Peyer's patch (tissue), 4 donors: ENCODE measurements at regions not wholly inside any gene's neighbourhood (a gene's known extent, or its start where the extent isn't known, plus 50 kb on each side); places are given as distances from the start of the nearest gene placed in this dataset.

ENCODE experiments used
- DNase-seq, 3 donors: peaks; one replicate each; pipeline ENCODE4 v3.0.0-alpha.2; 2017 to 2019
- H3K27ac ChIP-seq, 4 donors: fragments of 200-600 bp; sonication (generic); one replicate each; pipeline ENCODE4 v1.5.1; 2016 to 2019
- H3K27me3 ChIP-seq, 2 donors: fragments of 200-600 bp; sonication (generic); one replicate each; pipeline ENCODE4 v1.5.1; 2019
- H3K36me3 ChIP-seq, 3 donors: fragments of 200-600 bp; sonication (generic); one replicate each; pipeline ENCODE4 v1.5.1; 2016 to 2019
- H3K4me1 ChIP-seq, 4 donors: fragments of 200-600 bp; sonication (generic); one replicate each; pipeline ENCODE4 v1.5.1; 2016 to 2019
- H3K4me3 ChIP-seq, 4 donors: fragments of 200-600 bp; sonication (generic); 1 replicate in 3 of 4; 2 replicates in 1 of 4; pipeline ENCODE4 v1.5.1; 2016 to 2019; ENCODE audit warnings: mild to moderate bottlenecking in 1 of 4
- H3K9me3 ChIP-seq, 4 donors: fragments of 200-600 bp; sonication (generic); one replicate each; pipeline ENCODE4 v1.5.1; 2016 to 2019; ENCODE audit warnings: mild to moderate bottlenecking in 1 of 4
- CTCF ChIP-seq, 6 experiments: fragments of 450-650 bp in 4 of 6; fragments of 200-600 bp in 2 of 6; sonication (generic) in 1 of 6; IDR thresholded peaks; one replicate each; pipeline ENCODE4 v1.5.1; 2017 to 2019; ENCODE audit warnings: antibody characterized with exemption in 6 of 6, mild to moderate bottlenecking in 3 of 6, moderate library complexity in 1 of 6
- POLR2A ChIP-seq, 2 donors: fragments of 450-650 bp; IDR thresholded peaks; one replicate each; pipeline ENCODE4 v1.5.1; 2017; ENCODE audit warnings: antibody characterized with exemption in 2 of 2, mild to moderate bottlenecking in 2 of 2, moderate library complexity in 2 of 2

GRCh38 chr4:140291259-140291658 lies 82.2 kb upstream of the SCOC start:
- TF ChIP-seq POLR2A (IDR thresholded peaks at IDR 0.05) = no peak
- TF ChIP-seq CTCF (IDR thresholded peaks at IDR 0.05) = no peak
- no peaks in the 10 kb centered on the region for H3K36me3 ChIP-seq
- H3K4me3 ChIP-seq = no peak overlapping the region
- H3K9me3 ChIP-seq = no peaks in the 10 kb centered on the region
- no peaks in the 10 kb centered on the region for H3K4me1 ChIP-seq
- H3K27me3 ChIP-seq = no peaks in the 10 kb centered on the region
- H3K27ac ChIP-seq = no peak overlapping the region
- DNase-seq = no peak

- H3K36me3 ChIP-seq = no peaks in the 10 kb centered on the region
- TF ChIP-seq CTCF (IDR thresholded peaks at IDR 0.05) = no peak
- TF ChIP-seq POLR2A (IDR thresholded peaks at IDR 0.05) = no peak
- H3K27ac ChIP-seq = no peak overlapping the region
- no peak for DNase-seq
- H3K4me3 ChIP-seq = no peak overlapping the region
- H3K4me1 ChIP-seq = no peaks in the 10 kb centered on the region
- no peaks in the 10 kb centered on the region for H3K27me3 ChIP-seq
- H3K9me3 ChIP-seq = no peaks in the 10 kb centered on the region
Measured at GRCh38 chr4:140289486-140289885, 84.0 kb upstream of the SCOC start.

GRCh38 chr4:140286456-140286855 lies 87.0 kb upstream of the SCOC start:
- no peak for TF ChIP-seq CTCF (IDR thresholded peaks at IDR 0.05)
- no peak for TF ChIP-seq POLR2A (IDR thresholded peaks at IDR 0.05)
- no peaks in the 10 kb centered on the region for H3K4me1 ChIP-seq
- H3K27me3 ChIP-seq = no peaks in the 10 kb centered on the region
- no peaks in the 10 kb centered on the region for H3K9me3 ChIP-seq
- no peaks in the 10 kb centered on the region for H3K36me3 ChIP-seq
- H3K4me3 ChIP-seq = no peak overlapping the region
- DNase-seq = no peak
- H3K27ac ChIP-seq = no peak overlapping the region

- no peaks in the 10 kb centered on the region for H3K36me3 ChIP-seq
- no peaks in the 10 kb centered on the region for H3K27me3 ChIP-seq
- H3K4me1 ChIP-seq = no peaks in the 10 kb centered on the region
- no peak overlapping the region for H3K27ac ChIP-seq
- DNase-seq = no peak
- TF ChIP-seq CTCF (IDR thresholded peaks at IDR 0.05) (no peak), POLR2A (IDR thresholded peaks at IDR 0.05) (no peak)
- no peak overlapping the region for H3K4me3 ChIP-seq
- H3K9me3 ChIP-seq = no peaks in the 10 kb centered on the region
Measured at GRCh38 chr4:140284456-140284855, 89.0 kb upstream of the SCOC start.

- Histone ChIP-seq H3K27me3 (no peaks in the 10 kb centered on the region), H3K9me3 (no peaks in the 10 kb centered on the region), H3K36me3 (no peaks in the 10 kb centered on the region), H3K4me3 (no peak overlapping the region), H3K27ac (no peak overlapping the region), H3K4me1 (no peaks in the 10 kb centered on the region)
- DNase-seq = no peak
- TF ChIP-seq CTCF (IDR thresholded peaks at IDR 0.05) = no peak
- no peak for TF ChIP-seq POLR2A (IDR thresholded peaks at IDR 0.05)
Measured at GRCh38 chr4:140281828-140282552, 91.5 kb upstream of the SCOC start.

- no peak for TF ChIP-seq CTCF (IDR thresholded peaks at IDR 0.05)
- no peak overlapping the region for H3K4me3 ChIP-seq
- H3K36me3 ChIP-seq = no peaks in the 10 kb centered on the region
- no peak overlapping the region for H3K27ac ChIP-seq
- H3K4me1 ChIP-seq = no peaks in the 10 kb centered on the region
- no peaks in the 10 kb centered on the region for H3K9me3 ChIP-seq
- DNase-seq = no peak
- H3K27me3 ChIP-seq = no peaks in the 10 kb centered on the region
Measured at GRCh38 chr4:140277576-140277975, 95.9 kb upstream of the SCOC start.
